ENCODE measurements at regions not wholly inside any gene's neighbourhood (a gene's known extent, or its start where the extent isn't known, plus 50 kb on each side); places are given as distances from the start of the nearest gene placed in this dataset.
"Not testable (repeated sequence)": the region's sequence is repeated elsewhere in the genome, so short reads cannot be mapped to it uniquely, and the experiment has no call there.

- peaks cover 38% of the 10 kb centered on the region for H3K4me1 Mint-ChIP-seq (ENCODE audit: low read depth)
- DNase-seq, result no peak
These were observed 115.6 kb upstream of the CDYL start for GRCh38 chr6:4660377-4661321.

GRCh38 chr6:4659719-4660118, 116.5 kb upstream of the CDYL start:
- H3K4me1 Mint-ChIP-seq (ENCODE audit: low read depth), result peaks cover 28% of the 10 kb centered on the region
- not testable (repeated sequence) for H3K4me3 Mint-ChIP-seq; H3K27me3 Mint-ChIP-seq (ENCODE audit: insufficient read depth); DNase-seq; H3K27ac Mint-ChIP-seq; H3K36me3 Mint-ChIP-seq (ENCODE audit: low read depth); H3K9me3 Mint-ChIP-seq

More at GRCh38 chr6:4660377-4661321, 115.6 kb upstream of the CDYL start:
- no peaks in the 10 kb centered on the region for H3K27me3 Mint-ChIP-seq (ENCODE audit: insufficient read depth)
- 0 out of 2 replicates have a peak, but pooled peaks cover 4% of the 10 kb centered on the region for H3K36me3 Mint-ChIP-seq (ENCODE audit: low read depth)
- TF ChIP-seq CTCF (IDR thresholded peaks at IDR 0.05), result no peak
- no peak overlapping the region for H3K4me3 Mint-ChIP-seq
- no peak overlapping the region for H3K27ac Mint-ChIP-seq
- H3K9me3 Mint-ChIP-seq, result no peaks in the 10 kb centered on the region

DNA sequence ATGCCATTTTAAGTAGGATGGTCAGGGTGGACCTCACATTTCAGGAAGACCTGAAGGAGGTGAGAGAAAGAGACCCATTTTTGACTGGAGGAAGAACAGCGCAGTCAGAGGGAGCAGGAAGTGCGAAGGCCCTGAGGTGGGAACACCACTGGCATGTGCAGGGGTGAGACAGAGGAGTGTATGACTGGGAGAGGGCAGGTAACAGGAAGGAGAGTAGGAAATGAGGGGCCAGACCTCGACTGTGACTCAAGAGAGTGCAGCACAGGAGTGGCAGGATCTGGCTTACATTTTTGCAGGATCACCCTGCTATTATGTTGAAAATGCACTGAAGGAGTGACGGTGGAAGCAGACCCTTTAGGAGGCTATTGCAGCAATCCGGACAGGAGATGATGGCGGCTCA, 117.7 kb upstream of the CDYL start:
- 0 out of 2 replicates have a peak, but pooled peaks cover 1% of the 10 kb centered on the region for H3K36me3 Mint-ChIP-seq (ENCODE audit: low read depth)
- no peaks in the 10 kb centered on the region for H3K9me3 Mint-ChIP-seq
- no peak for DNase-seq
- H3K4me1 Mint-ChIP-seq (ENCODE audit: low read depth), result peaks cover 16% of the 10 kb centered on the region
- no peak overlapping the region for H3K4me3 Mint-ChIP-seq
- no peaks in the 10 kb centered on the region for H3K27me3 Mint-ChIP-seq (ENCODE audit: insufficient read depth)
- H3K27ac Mint-ChIP-seq, result no peak overlapping the region
- no peak for TF ChIP-seq CTCF (IDR thresholded peaks at IDR 0.05)

DNA sequence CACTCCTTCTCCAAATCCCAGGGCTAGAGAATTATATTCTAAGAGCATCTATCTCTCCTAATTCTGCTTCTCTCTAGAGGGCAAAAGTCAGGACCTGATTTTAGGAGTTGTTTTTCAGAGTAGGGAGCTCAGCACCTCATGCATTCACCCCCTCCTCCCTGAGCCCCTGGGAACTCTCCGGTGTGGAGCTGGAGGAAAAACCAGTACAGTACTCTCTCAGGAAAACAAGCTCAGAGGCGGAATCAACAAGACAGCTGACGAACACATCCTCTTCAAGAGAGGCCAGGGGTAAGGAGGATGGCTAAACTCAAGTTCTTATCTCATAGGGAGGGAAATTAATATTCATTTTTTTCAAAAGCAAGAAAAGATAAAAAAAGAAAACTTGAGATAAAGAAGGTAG, 120.1 kb upstream of the CDYL start:
- peaks cover 4% of the 10 kb centered on the region; the same call in 1 of the 2 replicates for H3K9me3 Mint-ChIP-seq
- H3K36me3 Mint-ChIP-seq (ENCODE audit: low read depth), result no peaks in the 10 kb centered on the region; the same call in 1 of the 2 replicates
- no peaks in the 10 kb centered on the region for H3K27me3 Mint-ChIP-seq (ENCODE audit: insufficient read depth)
- H3K27ac Mint-ChIP-seq, result no peak overlapping the region
- no peak for TF ChIP-seq CTCF (IDR thresholded peaks at IDR 0.05)
- H3K4me1 Mint-ChIP-seq (ENCODE audit: low read depth), result peaks cover 4% of the 10 kb centered on the region; the same call in 1 of the 2 replicates
- DNase-seq, result no peak
- H3K4me3 Mint-ChIP-seq, result no peak overlapping the region

- Mint-ChIP-seq H3K9me3 (peaks cover 4% of the 10 kb centered on the region; the same call in 1 of the 2 replicates), H3K27me3 (ENCODE audit: insufficient read depth) (no peaks in the 10 kb centered on the region), H3K36me3 (ENCODE audit: low read depth) (no peaks in the 10 kb centered on the region; the same call in 1 of the 2 replicates), H3K4me1 (ENCODE audit: low read depth) (no peaks in the 10 kb centered on the region), H3K27ac (no peak overlapping the region), H3K4me3 (no peak overlapping the region)
- DNase-seq, result no peak
- no peak for TF ChIP-seq CTCF (IDR thresholded peaks at IDR 0.05)
These were observed 120.8 kb upstream of the CDYL start for GRCh38 chr6:4655196-4656025.
